ENCODE measurements at regions not wholly inside any gene's neighbourhood (a gene's known extent, or its start where the extent isn't known, plus 50 kb on each side); places are given as distances from the start of the nearest gene placed in this dataset.

DNA sequence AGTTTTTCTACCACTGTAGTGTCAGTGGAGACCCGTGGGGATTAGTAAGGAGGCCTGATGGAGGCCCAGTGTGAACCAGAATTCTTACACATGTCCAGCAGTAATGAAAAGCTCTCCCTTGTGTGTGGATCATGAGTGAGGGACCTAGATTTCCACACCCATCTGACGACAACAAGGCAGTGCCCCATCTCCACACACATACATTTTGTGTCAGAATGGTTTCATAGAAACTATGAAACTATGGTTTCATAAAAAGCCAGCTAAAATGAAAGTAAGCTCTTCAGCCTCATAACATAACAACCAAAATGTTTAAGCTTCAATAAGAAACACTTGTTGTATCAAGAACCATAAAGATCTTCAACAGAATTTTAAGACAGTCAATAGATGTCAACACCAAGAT is 884.5 kb upstream of the ADGRL3 start:
- DNase-seq = no peak
- no peaks in the 10 kb centered on the region for H3K27me3 ChIP-seq
- H3K9me3 ChIP-seq = no peaks in the 10 kb centered on the region
- TF ChIP-seq, protein P1, sequence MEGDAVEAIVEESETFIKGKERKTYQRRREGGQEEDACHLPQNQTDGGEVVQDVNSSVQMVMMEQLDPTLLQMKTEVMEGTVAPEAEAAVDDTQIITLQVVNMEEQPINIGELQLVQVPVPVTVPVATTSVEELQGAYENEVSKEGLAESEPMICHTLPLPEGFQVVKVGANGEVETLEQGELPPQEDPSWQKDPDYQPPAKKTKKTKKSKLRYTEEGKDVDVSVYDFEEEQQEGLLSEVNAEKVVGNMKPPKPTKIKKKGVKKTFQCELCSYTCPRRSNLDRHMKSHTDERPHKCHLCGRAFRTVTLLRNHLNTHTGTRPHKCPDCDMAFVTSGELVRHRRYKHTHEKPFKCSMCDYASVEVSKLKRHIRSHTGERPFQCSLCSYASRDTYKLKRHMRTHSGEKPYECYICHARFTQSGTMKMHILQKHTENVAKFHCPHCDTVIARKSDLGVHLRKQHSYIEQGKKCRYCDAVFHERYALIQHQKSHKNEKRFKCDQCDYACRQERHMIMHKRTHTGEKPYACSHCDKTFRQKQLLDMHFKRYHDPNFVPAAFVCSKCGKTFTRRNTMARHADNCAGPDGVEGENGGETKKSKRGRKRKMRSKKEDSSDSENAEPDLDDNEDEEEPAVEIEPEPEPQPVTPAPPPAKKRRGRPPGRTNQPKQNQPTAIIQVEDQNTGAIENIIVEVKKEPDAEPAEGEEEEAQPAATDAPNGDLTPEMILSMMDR (IDR thresholded peaks at IDR 0.05) = no peak
- TF ChIP-seq EP300 (IDR thresholded peaks at IDR 0.05) = no peak
- TF ChIP-seq POLR2AphosphoS5 (IDR thresholded peaks at IDR 0.05) = no peak
- TF ChIP-seq POLR2A (IDR thresholded peaks at IDR 0.05) = no peak
- intact Hi-C loops (cut with DNase I) = no loop called here
- H3K4me1 ChIP-seq = no peaks in the 10 kb centered on the region
- H3K36me3 ChIP-seq = no peaks in the 10 kb centered on the region
- no peak overlapping the region for H3K4me3 ChIP-seq
- WGBS, 2 donors = 69 to 79% methylated on average over 2 of the region's 2 CpGs
- no peak overlapping the region for H3K27ac ChIP-seq

DNA sequence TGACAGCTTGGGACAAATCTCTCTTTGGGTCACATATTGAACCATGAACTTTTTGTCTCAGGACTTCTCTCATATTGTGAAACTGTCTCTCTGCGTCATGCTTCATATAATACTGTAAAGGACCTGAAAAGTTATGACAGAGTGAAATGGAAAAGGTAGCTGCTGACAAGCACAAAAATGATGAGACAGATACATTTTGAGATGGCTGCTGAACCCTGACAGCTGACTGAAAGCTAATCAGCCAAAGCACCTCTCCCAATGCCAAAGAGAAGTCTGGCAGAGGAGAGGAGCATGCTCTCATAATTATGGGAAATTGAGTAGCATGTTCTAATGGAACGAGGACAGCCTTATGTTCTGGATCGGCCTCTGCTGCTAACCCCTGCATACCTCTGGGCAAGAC is 873.4 kb upstream of the ADGRL3 start:
- H3K4me1 ChIP-seq = no peaks in the 10 kb centered on the region
- intact Hi-C loops (cut with DNase I) = no loop called here
- WGBS, 2 donors = 85 to 88% methylated on average over 3 of the region's 3 CpGs
- no peaks in the 10 kb centered on the region for H3K27me3 ChIP-seq
- DNase-seq = no peak
- H3K36me3 ChIP-seq = no peaks in the 10 kb centered on the region
- H3K9me3 ChIP-seq = no peaks in the 10 kb centered on the region
- no peak overlapping the region for H3K4me3 ChIP-seq
- TF ChIP-seq EP300 (IDR thresholded peaks at IDR 0.05) = no peak
- no peak for TF ChIP-seq POLR2A (IDR thresholded peaks at IDR 0.05)
- TF ChIP-seq, protein P1 (IDR thresholded peaks at IDR 0.05) = no peak
- no peak for TF ChIP-seq POLR2AphosphoS5 (IDR thresholded peaks at IDR 0.05)
- no peak overlapping the region for H3K27ac ChIP-seq

DNA sequence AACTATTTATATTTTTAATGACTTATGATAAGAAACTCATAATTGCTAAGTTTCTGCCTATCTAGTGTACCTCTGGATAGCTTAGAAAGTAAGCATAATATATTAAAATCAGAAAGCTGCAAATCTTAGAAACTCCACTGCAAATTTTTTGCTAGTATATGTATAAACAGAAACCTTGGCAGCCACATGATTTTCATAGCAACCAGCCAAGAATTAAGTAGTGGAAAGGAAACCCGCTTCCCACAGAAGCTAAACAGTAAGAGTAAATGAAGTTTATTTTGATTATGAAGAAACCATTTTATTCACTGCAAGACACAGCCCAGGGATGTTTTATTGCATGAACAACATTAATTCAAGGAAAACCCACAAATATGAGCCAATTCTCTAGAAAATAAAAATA is 872.5 kb upstream of the ADGRL3 start:
- Histone ChIP-seq H3K27me3 (no peaks in the 10 kb centered on the region), H3K27ac (no peak overlapping the region), H3K4me1 (no peaks in the 10 kb centered on the region), H3K4me3 (no peak overlapping the region), H3K9me3 (no peaks in the 10 kb centered on the region), H3K36me3 (no peaks in the 10 kb centered on the region)
- intact Hi-C loops (cut with DNase I) = no loop called here
- WGBS, 2 donors = 58 to 84% methylated on average over 1 of the region's 1 CpG
- DNase-seq = no peak
- TF ChIP-seq POLR2A (IDR thresholded peaks at IDR 0.05) = no peak
- TF ChIP-seq EP300 (IDR thresholded peaks at IDR 0.05) = no peak
- TF ChIP-seq POLR2AphosphoS5 (IDR thresholded peaks at IDR 0.05) = no peak
- TF ChIP-seq, protein P1 (IDR thresholded peaks at IDR 0.05) = no peak

DNA sequence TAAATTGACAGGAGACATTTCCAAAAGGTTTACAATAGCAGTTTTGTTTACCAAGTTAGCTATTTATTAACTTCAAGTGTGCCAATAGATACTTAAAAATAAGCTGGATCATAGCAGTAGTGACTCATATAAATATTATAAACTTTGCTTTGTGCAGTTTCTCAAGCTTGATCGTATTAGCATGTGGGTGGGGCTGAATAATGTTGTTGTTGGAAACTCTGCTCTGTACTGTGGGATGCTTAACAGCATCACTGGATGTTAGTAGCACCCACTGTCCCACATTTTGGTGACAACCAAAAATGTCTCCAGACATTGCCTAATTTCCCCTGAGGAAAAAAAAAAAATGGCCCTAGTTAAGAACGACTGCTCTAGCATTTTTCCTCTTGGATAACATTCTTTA is 855.2 kb upstream of the ADGRL3 start:
- no peaks in the 10 kb centered on the region for H3K4me1 ChIP-seq
- H3K36me3 ChIP-seq = no peaks in the 10 kb centered on the region
- TF ChIP-seq EP300 (IDR thresholded peaks at IDR 0.05) (no peak), POLR2A (IDR thresholded peaks at IDR 0.05) (no peak), POLR2AphosphoS5 (IDR thresholded peaks at IDR 0.05) (no peak)
- TF ChIP-seq, protein P1 (IDR thresholded peaks at IDR 0.05) = no peak
- no peaks in the 10 kb centered on the region for H3K27me3 ChIP-seq
- no peak for DNase-seq
- intact Hi-C loops (cut with DNase I) = no loop called here
- no peak overlapping the region for H3K4me3 ChIP-seq
- no peaks in the 10 kb centered on the region for H3K9me3 ChIP-seq
- WGBS, 2 donors = 36 to 53% methylated on average over 2 of the region's 2 CpGs
- no peak overlapping the region for H3K27ac ChIP-seq

DNA sequence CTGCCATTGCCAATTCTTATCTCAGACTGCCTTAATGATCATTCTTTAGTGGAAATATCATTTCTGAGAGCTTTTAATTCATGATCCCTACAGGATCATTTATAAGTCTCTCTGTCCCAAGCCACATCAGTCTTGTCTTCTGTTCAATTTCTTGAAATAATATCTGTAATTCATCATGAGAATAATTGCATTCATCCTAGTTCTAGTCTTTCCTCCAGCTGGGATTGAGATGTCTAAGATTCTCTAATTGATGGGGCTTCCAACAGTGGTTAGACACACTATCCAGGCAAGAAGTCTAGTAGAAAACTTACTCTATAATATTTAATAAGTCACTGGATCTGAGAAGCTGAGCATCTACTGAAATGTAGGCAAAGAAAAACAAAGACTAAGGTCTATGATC is 854.7 kb upstream of the ADGRL3 start:
- H3K9me3 ChIP-seq = no peaks in the 10 kb centered on the region
- no peaks in the 10 kb centered on the region for H3K4me1 ChIP-seq
- no peaks in the 10 kb centered on the region for H3K27me3 ChIP-seq
- intact Hi-C loops (cut with DNase I) = no loop called here
- no peak overlapping the region for H3K4me3 ChIP-seq
- no peaks in the 10 kb centered on the region for H3K36me3 ChIP-seq
- DNase-seq = no peak
- TF ChIP-seq EP300 (IDR thresholded peaks at IDR 0.05) = no peak
- no peak for TF ChIP-seq POLR2AphosphoS5 (IDR thresholded peaks at IDR 0.05)
- TF ChIP-seq, protein P1 (IDR thresholded peaks at IDR 0.05) = no peak
- no peak for TF ChIP-seq POLR2A (IDR thresholded peaks at IDR 0.05)
- no peak overlapping the region for H3K27ac ChIP-seq

Data from sigmoid colon (tissue), 6 donors.